HCT116 (cell line): ENCODE measurements at regions not wholly inside any gene's neighbourhood (a gene's known extent, or its start where the extent isn't known, plus 50 kb on each side); places are given as distances from the start of the nearest gene placed in this dataset.

Experiments used
- ATAC-seq: fragments of 200-7000 bp; cut with Tn5 transposase; 2 replicates; pipeline ENCODE4 v1.9.1; 2020; ENCODE audit warnings: mild to moderate bottlenecking, moderate library complexity
- BruUV-seq: library from RNA; stranded (reverse); fragments of 400-500 nt; replicated peaks from 2 replicates; lab custom pipeline; 2021; lab: Mats Ljungman, UMichigan
- CTCF ChIA-PET: fragments of 300-600 bp; sonication (Branson Sonifier 250); formaldehyde crosslinking; loops from one replicate; lab custom pipeline; 2021; ENCODE audit warnings: antibody characterized with exemption; lab: Charles Lee
- POLR2A ChIA-PET: fragments of 300-600, 350-600 bp; sonication (Branson Sonifier 250); formaldehyde crosslinking; loops from one replicate; lab custom pipeline; 2021; ENCODE audit warnings: antibody characterized with exemption; lab: Charles Lee
- RAD21 ChIA-PET, 2 experiments: fragments of 300-600 bp; sonication (Branson Sonifier 250); formaldehyde crosslinking; loops; one replicate each; lab custom pipeline; 2023; ENCODE audit warnings: low total read pairs in 2 of 2; ENCODE audit not compliant: uncharacterized antibody in 2 of 2, unreplicated experiment in 2 of 2, low non-redundant PET in 1 of 2; lab: Charles Lee
- DNase-seq: peaks from one replicate; pipeline ENCODE4 v3.0.0-alpha.2; 2010; ENCODE audit warnings: low read depth, low spot score
- H2AFZ ChIP-seq: fragments of 200-600 bp; shearing (Covaris generic), sonication (generic); 2 replicates; pipeline ENCODE4 v1.6.1; 2017; ENCODE audit warnings: low read depth, mixed run types, mixed read lengths, antibody characterized with exemption, low read length; ENCODE audit not compliant: poor library complexity, severe bottlenecking
- H3K27ac ChIP-seq: 2 replicates; pipeline ENCODE4 v1.5.1; 2012; ENCODE audit warnings: low read depth, low read length
- H3K27me3 ChIP-seq: fragments of 200-600 bp; sonication (generic); 2 replicates; pipeline ENCODE4 v1.6.1; 2016; ENCODE audit warnings: mixed run types, low read length, mixed read lengths; ENCODE audit not compliant: insufficient read depth
- H3K36me3 ChIP-seq, 2 experiments: fragments of 200-500 bp in 1 of 2; fragments of 200-600 bp in 1 of 2; sonication (Bioruptor generic) in 1 of 2; sonication (generic) in 1 of 2; 2 replicates each; pipeline versions ENCODE4 v1.5.1 to v1.6.1; 2014 to 2016; ENCODE audit warnings: low read length in 2 of 2, inconsistent platforms in 1 of 2, mixed read lengths in 1 of 2, mixed run types in 1 of 2; ENCODE audit not compliant: insufficient read depth in 2 of 2, control insufficient read depth in 1 of 2
- H3K4me1 ChIP-seq, 2 experiments: fragments of 200-600 bp in 1 of 2; sonication (generic) in 1 of 2; 2 replicates each; pipeline versions ENCODE4 v1.5.1 to v1.6.1; 2012 to 2017; ENCODE audit warnings: low read length in 2 of 2, inconsistent platforms in 1 of 2, mild to moderate bottlenecking in 1 of 2, mixed read lengths in 1 of 2, mixed run types in 1 of 2, moderate library complexity in 1 of 2; ENCODE audit not compliant: insufficient read depth in 2 of 2, control insufficient read depth in 1 of 2
- H3K4me2 ChIP-seq: fragments of 200-600 bp; sonication (generic); 2 replicates; pipeline ENCODE4 v1.6.1; 2017; ENCODE audit warnings: mixed run types, low read length, mixed read lengths
- H3K4me3 ChIP-seq, 2 experiments: fragments of 200-600 bp in 1 of 2; sonication (generic) in 1 of 2; replicated peaks in 1 of 2; 2 replicates each; pipeline ENCODE4 v1.5.1; 2011 to 2016; ENCODE audit warnings: low read length in 2 of 2, control low read depth in 1 of 2, low read depth in 1 of 2, mild to moderate bottlenecking in 1 of 2, mixed read lengths in 1 of 2, mixed run types in 1 of 2
- H3K79me2 ChIP-seq: fragments of 200-600 bp; sonication (generic); 2 replicates; pipeline ENCODE4 v1.6.1; 2017; ENCODE audit warnings: mild to moderate bottlenecking, mixed run types, low read length, moderate library complexity, mixed read lengths; ENCODE audit not compliant: insufficient read depth
- H3K9ac ChIP-seq: fragments of 200-600 bp; sonication (generic); 2 replicates; pipeline ENCODE4 v1.6.1; 2016; ENCODE audit warnings: low read length, mixed read lengths
- H3K9me2 ChIP-seq: fragments of 200-600 bp; sonication (generic), shearing (Covaris generic); 2 replicates; pipeline ENCODE4 v1.6.1; 2017; ENCODE audit warnings: mixed run types, mild to moderate bottlenecking, moderate library complexity; ENCODE audit not compliant: insufficient read depth
- H3K9me3 ChIP-seq, 2 experiments: fragments of 200-500 bp in 1 of 2; fragments of 200-600 bp in 1 of 2; sonication (Bioruptor generic) in 1 of 2; sonication (generic) in 1 of 2; 2 replicates each; pipeline ENCODE4 v1.6.1; 2014 to 2017; ENCODE audit warnings: low read length in 2 of 2, mixed read lengths in 2 of 2, inconsistent platforms in 1 of 2, low read depth in 1 of 2, mild to moderate bottlenecking in 1 of 2, mixed run types in 1 of 2, moderate library complexity in 1 of 2; ENCODE audit not compliant: control insufficient read depth in 1 of 2, insufficient read depth in 1 of 2
- H4K20me1 ChIP-seq: fragments of 200-600 bp; sonication (generic), shearing (Covaris generic); 2 replicates; pipeline ENCODE4 v1.6.1; 2017; ENCODE audit warnings: mixed run types, mild to moderate bottlenecking, moderate library complexity; ENCODE audit not compliant: insufficient read depth
- CBX3 ChIP-seq: IDR thresholded peaks from 2 replicates; pipeline ENCODE4 v1.6.1; 2012; ENCODE audit warnings: low read depth
- EGR1 ChIP-seq: IDR thresholded peaks from 2 replicates; pipeline ENCODE4 v1.6.1; 2012; ENCODE audit warnings: low read depth
- ELF1 ChIP-seq: IDR thresholded peaks from 2 replicates; pipeline ENCODE4 v1.6.1; 2012; ENCODE audit warnings: low read depth, borderline replicate concordance
- EZH2 ChIP-seq: fragments of 200-600 bp; sonication (generic); IDR thresholded peaks from 2 replicates; pipeline ENCODE4 v1.6.1; 2017; ENCODE audit warnings: antibody characterized with exemption, mixed run types
- EZH2phosphoT487 ChIP-seq: fragments of 200-600 bp; IDR thresholded peaks from 2 replicates; pipeline ENCODE4 v1.6.1; 2018; ENCODE audit warnings: antibody characterized with exemption, borderline replicate concordance
- RAD21 ChIP-seq: IDR thresholded peaks from 2 replicates; pipeline ENCODE4 v1.6.1; 2012; ENCODE audit warnings: low read depth, mild to moderate bottlenecking
- SP1 ChIP-seq: IDR thresholded peaks from 2 replicates; pipeline ENCODE4 v1.6.1; 2012; ENCODE audit warnings: low read depth
- SRF ChIP-seq: IDR thresholded peaks from 2 replicates; pipeline ENCODE4 v1.6.1; 2012; ENCODE audit warnings: low read depth
- YY1 ChIP-seq: IDR thresholded peaks from 2 replicates; pipeline ENCODE4 v1.6.1; 2011; ENCODE audit warnings: low read length, low read depth, moderate library complexity, mild to moderate bottlenecking; ENCODE audit not compliant: insufficient replicate concordance; ENCODE audit errors: extremely low read depth
- intact Hi-C: fragments of 100-400 bp; cut with micrococcal nuclease; formaldehyde crosslinking; loops from 2 replicates; pipeline ENCODE4 v1.10.0; 2022
- TF ChIP-seq, protein P1 (sequence below): IDR thresholded peaks from 2 replicates; pipeline ENCODE4 v1.6.1; 2012; ENCODE audit warnings: low read depth

- BruUV-seq: no TSS peak
- H3K9me3 ChIP-seq: peaks cover 0 to 4% of the 10 kb centered on the region in 2 experiments; a peak in 2 of 4 replicates
- H4K20me1 ChIP-seq: no peaks in the 10 kb centered on the region
These were observed 239.5 kb upstream of the CADM1 start for GRCh38 chr11:115743719-115744118.

More at GRCh38 chr11:115743719-115744118, 239.5 kb upstream of the CADM1 start:
- Histone ChIP-seq H3K27ac (no peak overlapping the region), H2AFZ (no peak overlapping the region), H3K79me2 (no peaks in the 10 kb centered on the region), H3K4me2 (no peak overlapping the region), H3K9ac (no peak overlapping the region), H3K9me2 (no peaks in the 10 kb centered on the region), H3K36me3 (no peaks in the 10 kb centered on the region), H3K4me1 (no peaks in the 10 kb centered on the region), H3K27me3 (no peaks in the 10 kb centered on the region), H3K4me3 (no peak overlapping the region)
- TF ChIP-seq SP1: no peak
- TF ChIP-seq ELF1: no peak
- TF ChIP-seq YY1: no peak
- TF ChIP-seq, protein P1, sequence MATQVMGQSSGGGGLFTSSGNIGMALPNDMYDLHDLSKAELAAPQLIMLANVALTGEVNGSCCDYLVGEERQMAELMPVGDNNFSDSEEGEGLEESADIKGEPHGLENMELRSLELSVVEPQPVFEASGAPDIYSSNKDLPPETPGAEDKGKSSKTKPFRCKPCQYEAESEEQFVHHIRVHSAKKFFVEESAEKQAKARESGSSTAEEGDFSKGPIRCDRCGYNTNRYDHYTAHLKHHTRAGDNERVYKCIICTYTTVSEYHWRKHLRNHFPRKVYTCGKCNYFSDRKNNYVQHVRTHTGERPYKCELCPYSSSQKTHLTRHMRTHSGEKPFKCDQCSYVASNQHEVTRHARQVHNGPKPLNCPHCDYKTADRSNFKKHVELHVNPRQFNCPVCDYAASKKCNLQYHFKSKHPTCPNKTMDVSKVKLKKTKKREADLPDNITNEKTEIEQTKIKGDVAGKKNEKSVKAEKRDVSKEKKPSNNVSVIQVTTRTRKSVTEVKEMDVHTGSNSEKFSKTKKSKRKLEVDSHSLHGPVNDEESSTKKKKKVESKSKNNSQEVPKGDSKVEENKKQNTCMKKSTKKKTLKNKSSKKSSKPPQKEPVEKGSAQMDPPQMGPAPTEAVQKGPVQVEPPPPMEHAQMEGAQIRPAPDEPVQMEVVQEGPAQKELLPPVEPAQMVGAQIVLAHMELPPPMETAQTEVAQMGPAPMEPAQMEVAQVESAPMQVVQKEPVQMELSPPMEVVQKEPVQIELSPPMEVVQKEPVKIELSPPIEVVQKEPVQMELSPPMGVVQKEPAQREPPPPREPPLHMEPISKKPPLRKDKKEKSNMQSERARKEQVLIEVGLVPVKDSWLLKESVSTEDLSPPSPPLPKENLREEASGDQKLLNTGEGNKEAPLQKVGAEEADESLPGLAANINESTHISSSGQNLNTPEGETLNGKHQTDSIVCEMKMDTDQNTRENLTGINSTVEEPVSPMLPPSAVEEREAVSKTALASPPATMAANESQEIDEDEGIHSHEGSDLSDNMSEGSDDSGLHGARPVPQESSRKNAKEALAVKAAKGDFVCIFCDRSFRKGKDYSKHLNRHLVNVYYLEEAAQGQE: no peak
- no peak for TF ChIP-seq EZH2
- no peak for TF ChIP-seq EGR1
- no peak for TF ChIP-seq RAD21
- no peak for TF ChIP-seq CBX3
- TF ChIP-seq EZH2phosphoT487: no peak
- no peak for TF ChIP-seq SRF
- ATAC-seq (no peak), DNase-seq (no peak)
- intact Hi-C loops: no loop called here
- CTCF ChIA-PET: no interaction called here
- RAD21 ChIA-PET: no interaction called here
- POLR2A ChIA-PET: no interaction called here
